Transverse colon (tissue), 4 donors: ENCODE measurements at regions not wholly inside any gene's neighbourhood (a gene's known extent, or its start where the extent isn't known, plus 50 kb on each side); places are given as distances from the start of the nearest gene placed in this dataset.

Experiments
- DNase-seq: peaks from one replicate; pipeline ENCODE4 v3.0.0-alpha.2; 2019
- H3K27ac ChIP-seq, 4 donors: fragments of 200-600 bp; sonication (generic); 2 replicates each; pipeline ENCODE4 v1.5.1; 2016 to 2018; ENCODE audit warnings: inconsistent platforms in 4 of 4
- H3K27me3 ChIP-seq: fragments of 200-600 bp; sonication (generic); 2 replicates; pipeline ENCODE4 v1.5.1; 2017; ENCODE audit warnings: inconsistent platforms
- H3K36me3 ChIP-seq, 4 donors: fragments of 200-600 bp; sonication (generic); 2 replicates each; pipeline ENCODE4 v1.5.1; 2017 to 2019; ENCODE audit warnings: inconsistent platforms in 4 of 4
- H3K4me1 ChIP-seq, 4 donors: fragments of 200-600 bp; sonication (generic); 2 replicates each; pipeline ENCODE4 v1.5.1; 2017 to 2020; ENCODE audit warnings: inconsistent platforms in 4 of 4
- H3K4me3 ChIP-seq, 4 donors: fragments of 200-600 bp; sonication (generic); 1 replicate in 1 of 4; 2 replicates in 3 of 4; pipeline versions ENCODE4 v1.5.1 to v1.6.1; 2017 to 2019; ENCODE audit warnings: inconsistent platforms in 4 of 4
- H3K9me3 ChIP-seq, 2 donors: fragments of 200-600 bp; sonication (generic); 2 replicates each; pipeline ENCODE4 v1.5.1; 2017 to 2019; ENCODE audit warnings: inconsistent platforms in 2 of 2
- CTCF ChIP-seq, 5 experiments: fragments of 200-600 bp in 3 of 5; fragments of 450-650 bp in 2 of 5; sonication (generic) in 3 of 5; IDR thresholded peaks; 1 replicate in 2 of 5; 2 replicates in 3 of 5; pipeline ENCODE4 v1.5.1; 2016 to 2017; ENCODE audit warnings: antibody characterized with exemption in 5 of 5, inconsistent platforms in 3 of 5, mild to moderate bottlenecking in 2 of 5, moderate library complexity in 1 of 5
- EP300 ChIP-seq: sonication (generic); formaldehyde crosslinking; IDR thresholded peaks from one replicate; pipeline ENCODE4 v1.6.1; 2017; ENCODE audit warnings: antibody characterized with exemption, low read depth
- POLR2A ChIP-seq: fragments of 450-650 bp; IDR thresholded peaks from one replicate; pipeline ENCODE4 v1.6.1; 2016; ENCODE audit warnings: antibody characterized with exemption, mild to moderate bottlenecking, moderate library complexity
- POLR2AphosphoS5 ChIP-seq, 3 donors: sonication (generic); formaldehyde crosslinking; IDR thresholded peaks; one replicate each; pipeline ENCODE4 v1.6.1; 2016; ENCODE audit warnings: antibody characterized with exemption in 3 of 3
- WGBS, 2 donors: methylation state at CpG; one replicate each; pipeline ENCODE4 v1.1.5; 2018; ENCODE audit warnings: low coverage in 1 of 2; 5-methylcytosine and 5-hydroxymethylcytosine counted together
- in situ Hi-C, 4 donors: fragments of 200-750 bp; cut with MboI; loops; one replicate each; pipeline versions ENCODE4 v1.15.0 to v1.15.1; 2017; ENCODE audit warnings: low sequenced_read_pairs in 3 of 4, low pct_ligation_motif_present in 1 of 4, low pct_unique_long_range_greater_than_20kb in 1 of 4
- intact Hi-C: fragments of 100-400 bp; cut with DNase I; formaldehyde crosslinking; loops from one replicate; pipeline ENCODE4 v1.15.1; 2023; ENCODE audit warnings: low total_unique reads

DNA sequence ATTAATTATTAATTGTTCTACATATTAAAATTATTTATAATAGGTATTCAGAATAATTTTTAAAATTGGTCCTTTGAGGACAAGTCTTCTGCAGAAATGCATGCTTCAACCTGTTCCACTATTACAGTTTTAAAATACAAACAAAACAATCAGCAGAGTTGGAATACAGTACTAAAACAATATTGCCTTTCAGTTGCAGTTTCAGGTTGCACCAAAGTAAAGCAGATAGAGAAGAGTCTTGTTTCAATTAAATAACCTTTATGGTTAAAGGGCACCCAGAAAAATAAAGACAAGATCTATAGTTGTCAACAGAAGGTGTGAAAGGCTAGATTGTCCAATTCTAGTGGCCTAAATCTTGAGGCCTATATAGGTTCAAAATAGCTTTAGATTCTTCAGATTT is 424.5 kb downstream of the FOXG1 start:
- intact Hi-C loops: no loop called here
- Histone ChIP-seq H3K27ac (no peak overlapping the region), H3K4me1 (no peaks in the 10 kb centered on the region), H3K27me3 (no peaks in the 10 kb centered on the region), H3K9me3 (no peaks in the 10 kb centered on the region), H3K4me3 (no peak overlapping the region), H3K36me3 (no peaks in the 10 kb centered on the region)
- in situ Hi-C loops: no loop called here
- no peak for TF ChIP-seq CTCF (IDR thresholded peaks at IDR 0.05)
- no peak for DNase-seq

GRCh38 chr14:29197557-29197956 is 431.0 kb downstream of the FOXG1 start:
- in situ Hi-C loops: no loop called here
- H3K9me3 ChIP-seq: no peaks in the 10 kb centered on the region
- 83 to 87% methylated on average over 1 of the region's 1 CpG for WGBS, 2 donors
- no peak overlapping the region for H3K27ac ChIP-seq
- H3K36me3 ChIP-seq: no peaks in the 10 kb centered on the region
- TF ChIP-seq POLR2AphosphoS5 (IDR thresholded peaks at IDR 0.05) (no peak), CTCF (IDR thresholded peaks at IDR 0.05) (no peak), EP300 (no peak)
- intact Hi-C loops: no loop called here
- no peaks in the 10 kb centered on the region for H3K27me3 ChIP-seq
- no peaks in the 10 kb centered on the region for H3K4me1 ChIP-seq
- H3K4me3 ChIP-seq: no peak overlapping the region
- no peak for DNase-seq

- Histone ChIP-seq H3K4me1 (no peaks in the 10 kb centered on the region), H3K36me3 (no peaks in the 10 kb centered on the region), H3K27ac (no peak overlapping the region), H3K9me3 (no peaks in the 10 kb centered on the region), H3K27me3 (no peaks in the 10 kb centered on the region), H3K4me3 (no peak overlapping the region)
- DNase-seq: no peak
- in situ Hi-C loops: no loop called here
- TF ChIP-seq CTCF (IDR thresholded peaks at IDR 0.05) (no peak), POLR2A (no peak), POLR2AphosphoS5 (IDR thresholded peaks at IDR 0.05) (no peak), EP300 (no peak)
- WGBS, 2 donors: 80 to 89% methylated on average over 2 of the region's 2 CpGs
- intact Hi-C loops: no loop called here
Measured at GRCh38 chr14:29205658-29206057, 439.1 kb downstream of the FOXG1 start.

DNA sequence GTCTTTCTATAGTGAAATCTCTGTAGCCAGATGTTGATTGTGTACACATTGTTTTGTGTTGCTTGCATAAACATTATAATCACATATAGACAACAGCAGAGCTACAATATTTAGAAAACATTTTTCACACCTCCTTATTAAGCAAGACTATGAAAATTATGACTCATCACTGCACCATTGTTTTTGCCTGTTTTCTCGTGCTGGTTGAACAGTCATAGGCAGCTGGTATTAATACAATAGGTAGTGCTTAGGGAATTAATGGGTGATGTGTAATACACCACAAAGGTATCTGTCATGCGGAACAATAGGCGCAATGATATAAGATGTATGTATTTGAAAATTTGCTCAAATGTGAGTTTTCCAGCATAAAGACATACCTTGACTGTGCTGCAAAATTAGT is 449.3 kb downstream of the FOXG1 start:
- Histone ChIP-seq H3K36me3 (no peaks in the 10 kb centered on the region), H3K4me3 (no peak overlapping the region), H3K4me1 (no peaks in the 10 kb centered on the region), H3K27me3 (no peaks in the 10 kb centered on the region), H3K27ac (no peak overlapping the region), H3K9me3 (no peaks in the 10 kb centered on the region)
- TF ChIP-seq CTCF (IDR thresholded peaks at IDR 0.05): no peak
- no peak for TF ChIP-seq POLR2AphosphoS5 (IDR thresholded peaks at IDR 0.05)
- TF ChIP-seq POLR2A: no peak
- TF ChIP-seq EP300: no peak
- intact Hi-C loops (no loop called here), in situ Hi-C loops (no loop called here)
- 74 to 83% methylated on average over 3 of the region's 3 CpGs for WGBS, 2 donors
- DNase-seq: no peak
